ENCODE measurements at regions not wholly inside any gene's neighbourhood (a gene's known extent, or its start where the extent isn't known, plus 50 kb on each side); places are given as distances from the start of the nearest gene placed in this dataset.

- no peak for DNase-seq (ENCODE audit: low read depth, low spot score)
- H3K9ac ChIP-seq (ENCODE audit: insufficient read length, low read depth) = no peak overlapping the region
- peaks cover 2% of the 10 kb centered on the region for H3K4me1 ChIP-seq (ENCODE audit: insufficient read depth, insufficient read length)
- H3K27me3 ChIP-seq (ENCODE audit: insufficient read depth, insufficient read length) = no peaks in the 10 kb centered on the region
- no peak for TF ChIP-seq ZNF274 (IDR thresholded peaks at IDR 0.05; ENCODE audit: low read depth, low read length)
- no peak for TF ChIP-seq YY1 (IDR thresholded peaks at IDR 0.05; ENCODE audit: insufficient read depth, insufficient read length)
- no peak for TF ChIP-seq SUZ12 (IDR thresholded peaks at IDR 0.05; ENCODE audit: extremely low read depth, insufficient read depth, insufficient read length)
- no peaks in the 10 kb centered on the region for H3K9me3 ChIP-seq (ENCODE audit: insufficient read depth, low read length)
- no peaks in the 10 kb centered on the region for H3K36me3 ChIP-seq (ENCODE audit: insufficient read depth, insufficient read length, low read length)
- no peak overlapping the region for H3K4me3 ChIP-seq (ENCODE audit: insufficient read length, low read depth)
Observed at GRCh38 chr6:97864366-97864765, 581.4 kb upstream of the MMS22L start.

GRCh38 chr6:97864826-97865225 lies 581.8 kb upstream of the MMS22L start:
- Histone ChIP-seq H3K9ac (ENCODE audit: insufficient read length, low read depth) (no peak overlapping the region), H3K4me1 (ENCODE audit: insufficient read depth, insufficient read length) (peaks cover 2% of the 10 kb centered on the region), H3K4me3 (ENCODE audit: insufficient read length, low read depth) (no peak overlapping the region), H3K27me3 (ENCODE audit: insufficient read depth, insufficient read length) (no peaks in the 10 kb centered on the region), H3K9me3 (ENCODE audit: insufficient read depth, low read length) (no peaks in the 10 kb centered on the region), H3K36me3 (ENCODE audit: insufficient read depth, insufficient read length, low read length) (no peaks in the 10 kb centered on the region)
- no peak for TF ChIP-seq YY1 (IDR thresholded peaks at IDR 0.05; ENCODE audit: insufficient read depth, insufficient read length)
- TF ChIP-seq SUZ12 (IDR thresholded peaks at IDR 0.05; ENCODE audit: extremely low read depth, insufficient read depth, insufficient read length) = no peak
- no peak for TF ChIP-seq ZNF274 (IDR thresholded peaks at IDR 0.05; ENCODE audit: low read depth, low read length)
- no peak for DNase-seq (ENCODE audit: low read depth, low spot score)

GRCh38 chr6:97865612-97866011 lies 582.6 kb upstream of the MMS22L start:
- Histone ChIP-seq H3K9ac (ENCODE audit: insufficient read length, low read depth) (no peak overlapping the region), H3K9me3 (ENCODE audit: insufficient read depth, low read length) (no peaks in the 10 kb centered on the region), H3K4me1 (ENCODE audit: insufficient read depth, insufficient read length) (peaks cover 2% of the 10 kb centered on the region), H3K36me3 (ENCODE audit: insufficient read depth, insufficient read length, low read length) (no peaks in the 10 kb centered on the region), H3K27me3 (ENCODE audit: insufficient read depth, insufficient read length) (no peaks in the 10 kb centered on the region), H3K4me3 (ENCODE audit: insufficient read length, low read depth) (no peak overlapping the region)
- TF ChIP-seq SUZ12 (IDR thresholded peaks at IDR 0.05; ENCODE audit: extremely low read depth, insufficient read depth, insufficient read length) (no peak), YY1 (IDR thresholded peaks at IDR 0.05; ENCODE audit: insufficient read depth, insufficient read length) (no peak), ZNF274 (IDR thresholded peaks at IDR 0.05; ENCODE audit: low read depth, low read length) (no peak)
- DNase-seq (ENCODE audit: low read depth, low spot score) = no peak

- Histone ChIP-seq H3K4me1 (ENCODE audit: insufficient read depth, insufficient read length) (peaks cover 2% of the 10 kb centered on the region), H3K36me3 (ENCODE audit: insufficient read depth, insufficient read length, low read length) (no peaks in the 10 kb centered on the region), H3K9me3 (ENCODE audit: insufficient read depth, low read length) (no peaks in the 10 kb centered on the region), H3K4me3 (ENCODE audit: insufficient read length, low read depth) (no peak overlapping the region), H3K27me3 (ENCODE audit: insufficient read depth, insufficient read length) (no peaks in the 10 kb centered on the region), H3K9ac (ENCODE audit: insufficient read length, low read depth) (no peak overlapping the region)
- DNase-seq (ENCODE audit: low read depth, low spot score) = no peak
- TF ChIP-seq SUZ12 (IDR thresholded peaks at IDR 0.05; ENCODE audit: extremely low read depth, insufficient read depth, insufficient read length) = no peak
- TF ChIP-seq YY1 (IDR thresholded peaks at IDR 0.05; ENCODE audit: insufficient read depth, insufficient read length) = no peak
- TF ChIP-seq ZNF274 (IDR thresholded peaks at IDR 0.05; ENCODE audit: low read depth, low read length) = no peak
Observed at GRCh38 chr6:97866616-97867015, 583.6 kb upstream of the MMS22L start.

- H3K27me3 ChIP-seq (ENCODE audit: insufficient read depth, insufficient read length) = no peaks in the 10 kb centered on the region
- TF ChIP-seq ZNF274 (IDR thresholded peaks at IDR 0.05; ENCODE audit: low read depth, low read length) (no peak), SUZ12 (IDR thresholded peaks at IDR 0.05; ENCODE audit: extremely low read depth, insufficient read depth, insufficient read length) (no peak), YY1 (IDR thresholded peaks at IDR 0.05; ENCODE audit: insufficient read depth, insufficient read length) (no peak)
- no peak overlapping the region for H3K9ac ChIP-seq (ENCODE audit: insufficient read length, low read depth)
- no peak for DNase-seq (ENCODE audit: low read depth, low spot score)
- H3K36me3 ChIP-seq (ENCODE audit: insufficient read depth, insufficient read length, low read length) = no peaks in the 10 kb centered on the region
- no peak overlapping the region for H3K4me3 ChIP-seq (ENCODE audit: insufficient read length, low read depth)
- peaks cover 2% of the 10 kb centered on the region for H3K4me1 ChIP-seq (ENCODE audit: insufficient read depth, insufficient read length)
- no peaks in the 10 kb centered on the region for H3K9me3 ChIP-seq (ENCODE audit: insufficient read depth, low read length)
Observed at GRCh38 chr6:97867177-97867576, 584.2 kb upstream of the MMS22L start.

- Histone ChIP-seq H3K36me3 (ENCODE audit: insufficient read depth, insufficient read length, low read length) (no peaks in the 10 kb centered on the region), H3K9ac (ENCODE audit: insufficient read length, low read depth) (no peak overlapping the region), H3K27me3 (ENCODE audit: insufficient read depth, insufficient read length) (no peaks in the 10 kb centered on the region), H3K9me3 (ENCODE audit: insufficient read depth, low read length) (no peaks in the 10 kb centered on the region), H3K4me3 (ENCODE audit: insufficient read length, low read depth) (no peak overlapping the region), H3K4me1 (ENCODE audit: insufficient read depth, insufficient read length) (peaks cover 2% of the 10 kb centered on the region)
- DNase-seq (ENCODE audit: low read depth, low spot score) = no peak
- no peak for TF ChIP-seq ZNF274 (IDR thresholded peaks at IDR 0.05; ENCODE audit: low read depth, low read length)
- TF ChIP-seq YY1 (IDR thresholded peaks at IDR 0.05; ENCODE audit: insufficient read depth, insufficient read length) = no peak
- TF ChIP-seq SUZ12 (IDR thresholded peaks at IDR 0.05; ENCODE audit: extremely low read depth, insufficient read depth, insufficient read length) = no peak
Observed at GRCh38 chr6:97870273-97870672, 587.3 kb upstream of the MMS22L start.

- Histone ChIP-seq H3K9ac (ENCODE audit: insufficient read length, low read depth) (no peak overlapping the region), H3K9me3 (ENCODE audit: insufficient read depth, low read length) (no peaks in the 10 kb centered on the region), H3K36me3 (ENCODE audit: insufficient read depth, insufficient read length, low read length) (no peaks in the 10 kb centered on the region), H3K4me3 (ENCODE audit: insufficient read length, low read depth) (no peak overlapping the region), H3K27me3 (ENCODE audit: insufficient read depth, insufficient read length) (no peaks in the 10 kb centered on the region), H3K4me1 (ENCODE audit: insufficient read depth, insufficient read length) (no peaks in the 10 kb centered on the region)
- TF ChIP-seq ZNF274 (IDR thresholded peaks at IDR 0.05; ENCODE audit: low read depth, low read length) (no peak), SUZ12 (IDR thresholded peaks at IDR 0.05; ENCODE audit: extremely low read depth, insufficient read depth, insufficient read length) (no peak), YY1 (IDR thresholded peaks at IDR 0.05; ENCODE audit: insufficient read depth, insufficient read length) (no peak)
- DNase-seq (ENCODE audit: low read depth, low spot score) = no peak
Observed at GRCh38 chr6:97876711-97877110, 593.7 kb upstream of the MMS22L start.
